Suprapubic skin (tissue), 4 donors: ENCODE measurements at regions not wholly inside any gene's neighbourhood (a gene's known extent, or its start where the extent isn't known, plus 50 kb on each side); places are given as distances from the start of the nearest gene placed in this dataset.

Experiments
- DNase-seq, 2 donors: peaks; one replicate each; pipeline ENCODE4 v3.0.0-alpha.2; 2019; ENCODE audit warnings: low spot score in 2 of 2
- H3K27ac ChIP-seq: fragments of 200-600 bp; sonication (generic); one replicate; pipeline ENCODE4 v1.5.1; 2019
- H3K27me3 ChIP-seq: fragments of 200-600 bp; sonication (generic); one replicate; pipeline ENCODE4 v1.5.1; 2019
- H3K36me3 ChIP-seq: fragments of 200-600 bp; sonication (generic); one replicate; pipeline ENCODE4 v1.5.1; 2019
- H3K4me1 ChIP-seq: fragments of 200-600 bp; sonication (generic); one replicate; pipeline ENCODE4 v1.5.1; 2019
- H3K4me3 ChIP-seq: fragments of 200-600 bp; sonication (generic); one replicate; pipeline ENCODE4 v1.5.1; 2019; ENCODE audit warnings: mild to moderate bottlenecking
- H3K9me3 ChIP-seq: fragments of 200-600 bp; sonication (generic); one replicate; pipeline ENCODE4 v1.5.1; 2019
- EP300 ChIP-seq: sonication (generic); formaldehyde crosslinking; IDR thresholded peaks from one replicate; pipeline ENCODE4 v1.6.1; 2017; ENCODE audit warnings: antibody characterized with exemption
- POLR2A ChIP-seq, 2 donors: fragments of 450-650 bp; IDR thresholded peaks; one replicate each; pipeline ENCODE4 v1.6.1; 2017; ENCODE audit warnings: antibody characterized with exemption in 2 of 2, mild to moderate bottlenecking in 2 of 2, moderate library complexity in 2 of 2
- POLR2AphosphoS5 ChIP-seq, 3 donors: sonication (generic); formaldehyde crosslinking; IDR thresholded peaks; one replicate each; pipeline ENCODE4 v1.6.1; 2017; ENCODE audit warnings: antibody characterized with exemption in 3 of 3
- WGBS: methylation state at CpG from one replicate; pipeline ENCODE4 v1.1.5; 2018; 5-methylcytosine and 5-hydroxymethylcytosine counted together
- TF ChIP-seq, protein P1 (sequence below), 2 donors: fragments of 200-600 bp in 1 of 2; fragments of 450-650 bp in 1 of 2; sonication (generic) in 1 of 2; IDR thresholded peaks; one replicate each; pipeline ENCODE4 v1.5.1; 2016 to 2019; ENCODE audit warnings: antibody characterized with exemption in 2 of 2, mild to moderate bottlenecking in 1 of 2, moderate library complexity in 1 of 2

- no peak for DNase-seq
- H3K27me3 ChIP-seq = peaks cover 40% of the 10 kb centered on the region
- TF ChIP-seq POLR2AphosphoS5 (IDR thresholded peaks at IDR 0.05) (no peak), POLR2A (IDR thresholded peaks at IDR 0.05) (no peak), EP300 (no peak)
- TF ChIP-seq, protein P1, sequence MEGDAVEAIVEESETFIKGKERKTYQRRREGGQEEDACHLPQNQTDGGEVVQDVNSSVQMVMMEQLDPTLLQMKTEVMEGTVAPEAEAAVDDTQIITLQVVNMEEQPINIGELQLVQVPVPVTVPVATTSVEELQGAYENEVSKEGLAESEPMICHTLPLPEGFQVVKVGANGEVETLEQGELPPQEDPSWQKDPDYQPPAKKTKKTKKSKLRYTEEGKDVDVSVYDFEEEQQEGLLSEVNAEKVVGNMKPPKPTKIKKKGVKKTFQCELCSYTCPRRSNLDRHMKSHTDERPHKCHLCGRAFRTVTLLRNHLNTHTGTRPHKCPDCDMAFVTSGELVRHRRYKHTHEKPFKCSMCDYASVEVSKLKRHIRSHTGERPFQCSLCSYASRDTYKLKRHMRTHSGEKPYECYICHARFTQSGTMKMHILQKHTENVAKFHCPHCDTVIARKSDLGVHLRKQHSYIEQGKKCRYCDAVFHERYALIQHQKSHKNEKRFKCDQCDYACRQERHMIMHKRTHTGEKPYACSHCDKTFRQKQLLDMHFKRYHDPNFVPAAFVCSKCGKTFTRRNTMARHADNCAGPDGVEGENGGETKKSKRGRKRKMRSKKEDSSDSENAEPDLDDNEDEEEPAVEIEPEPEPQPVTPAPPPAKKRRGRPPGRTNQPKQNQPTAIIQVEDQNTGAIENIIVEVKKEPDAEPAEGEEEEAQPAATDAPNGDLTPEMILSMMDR (IDR thresholded peaks at IDR 0.05) = no peak
- 59% methylated on average over 5 of the region's 5 CpGs for WGBS
- H3K27ac ChIP-seq = no peak overlapping the region
- no peaks in the 10 kb centered on the region for H3K36me3 ChIP-seq
- no peaks in the 10 kb centered on the region for H3K9me3 ChIP-seq
- no peaks in the 10 kb centered on the region for H3K4me1 ChIP-seq
- no peak overlapping the region for H3K4me3 ChIP-seq
Observed at GRCh38 chr13:112124141-112124540, 57.2 kb downstream of the SOX1 start.

DNA sequence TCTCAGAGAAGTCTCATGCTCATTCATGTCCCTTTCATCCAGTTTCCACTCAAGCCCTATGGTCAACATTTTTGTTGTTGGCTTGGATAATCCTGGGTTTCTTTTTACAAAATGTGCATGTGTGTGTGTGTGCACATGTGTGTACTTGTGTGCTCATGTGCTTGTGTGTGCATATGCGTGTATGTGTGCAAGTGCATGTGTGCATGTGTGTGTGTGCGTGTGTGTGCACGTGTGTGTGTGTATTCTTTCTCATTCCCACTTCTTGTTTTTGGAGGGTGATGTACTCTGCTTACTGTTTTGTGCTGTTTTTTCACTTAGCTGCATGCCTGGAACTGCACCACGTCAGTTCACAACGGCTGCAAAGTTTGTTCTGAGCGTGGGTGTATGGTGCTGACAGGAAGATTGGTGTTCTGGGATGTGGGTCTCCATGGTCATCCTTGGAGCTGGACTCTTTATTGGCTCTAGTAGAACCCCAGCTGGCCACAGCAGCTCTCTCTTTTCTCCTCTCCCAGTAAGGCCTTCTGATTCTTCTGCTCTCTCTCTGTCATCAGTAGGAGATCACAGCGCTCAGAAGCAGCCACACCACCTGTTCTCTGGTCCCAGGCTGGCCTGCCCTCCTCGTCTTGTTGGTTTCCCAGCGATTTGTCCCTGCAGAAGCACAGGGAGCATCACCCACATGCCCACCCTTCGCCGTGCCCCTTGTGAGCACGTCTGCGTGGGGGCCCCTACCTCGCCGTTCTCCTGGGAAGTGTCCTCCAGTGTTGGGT, 60.8 kb downstream of the SOX1 start:
- Histone ChIP-seq H3K36me3 (no peaks in the 10 kb centered on the region), H3K4me1 (no peaks in the 10 kb centered on the region), H3K27me3 (peaks cover 59% of the 10 kb centered on the region), H3K4me3 (no peak overlapping the region), H3K27ac (no peak overlapping the region), H3K9me3 (no peaks in the 10 kb centered on the region)
- DNase-seq = peak in 1 of 2 donors; percentile 48
- TF ChIP-seq POLR2A (IDR thresholded peaks at IDR 0.05) = no peak
- TF ChIP-seq POLR2AphosphoS5 (IDR thresholded peaks at IDR 0.05) = no peak
- TF ChIP-seq, protein P1 (IDR thresholded peaks at IDR 0.05) = no peak
- no peak for TF ChIP-seq EP300
- WGBS = 68% methylated on average over 15 of the region's 15 CpGs

DNA sequence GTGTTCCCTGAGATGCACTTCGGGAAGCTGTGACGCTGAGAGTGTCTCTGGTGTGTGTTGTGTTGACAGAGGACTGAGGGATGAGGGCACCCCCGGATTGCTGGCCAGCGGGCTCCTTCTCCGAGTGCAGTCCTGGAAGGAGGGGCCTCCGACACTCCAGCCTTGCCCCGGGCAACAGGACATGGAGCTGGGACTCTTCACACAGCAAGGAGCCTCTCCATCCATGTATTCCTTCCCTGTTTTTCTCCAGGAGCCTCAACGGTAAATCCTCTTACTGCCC, 61.3 kb downstream of the SOX1 start:
- Histone ChIP-seq H3K36me3 (no peaks in the 10 kb centered on the region), H3K27ac (no peak overlapping the region), H3K9me3 (no peaks in the 10 kb centered on the region), H3K4me3 (no peak overlapping the region), H3K4me1 (no peaks in the 10 kb centered on the region), H3K27me3 (peaks cover 64% of the 10 kb centered on the region)
- WGBS = 84% methylated on average over 8 of the region's 8 CpGs
- DNase-seq = no peak
- TF ChIP-seq, protein P1 (IDR thresholded peaks at IDR 0.05) = no peak
- TF ChIP-seq POLR2A (IDR thresholded peaks at IDR 0.05) = no peak
- TF ChIP-seq EP300 = no peak
- TF ChIP-seq POLR2AphosphoS5 (IDR thresholded peaks at IDR 0.05) = no peak

- TF ChIP-seq POLR2A (IDR thresholded peaks at IDR 0.05) = no peak
- no peak for TF ChIP-seq POLR2AphosphoS5 (IDR thresholded peaks at IDR 0.05)
- TF ChIP-seq, protein P1 (IDR thresholded peaks at IDR 0.05) = no peak
- no peak for TF ChIP-seq EP300
- Histone ChIP-seq H3K9me3 (no peaks in the 10 kb centered on the region), H3K27ac (no peak overlapping the region), H3K4me1 (no peaks in the 10 kb centered on the region), H3K27me3 (peaks cover 66% of the 10 kb centered on the region), H3K4me3 (no peak overlapping the region), H3K36me3 (no peaks in the 10 kb centered on the region)
- DNase-seq = no peak
- 91% methylated on average over 7 of the region's 7 CpGs for WGBS
Observed at GRCh38 chr13:112130418-112130817, 63.5 kb downstream of the SOX1 start.

GRCh38 chr13:112131081-112131712, 64.2 kb downstream of the SOX1 start:
- no peak overlapping the region for H3K27ac ChIP-seq
- no peaks in the 10 kb centered on the region for H3K9me3 ChIP-seq
- peaks cover 63% of the 10 kb centered on the region for H3K27me3 ChIP-seq
- no peak overlapping the region for H3K4me3 ChIP-seq
- 73% methylated on average over 21 of the region's 25 CpGs for WGBS
- H3K36me3 ChIP-seq = no peaks in the 10 kb centered on the region
- no peak for DNase-seq
- TF ChIP-seq POLR2AphosphoS5 (IDR thresholded peaks at IDR 0.05) (no peak), POLR2A (IDR thresholded peaks at IDR 0.05) (no peak), EP300 (no peak)
- TF ChIP-seq, protein P1 (IDR thresholded peaks at IDR 0.05) = no peak
- H3K4me1 ChIP-seq = no peaks in the 10 kb centered on the region
